ENCODE measurements at regions not wholly inside any gene's neighbourhood (a gene's known extent, or its start where the extent isn't known, plus 50 kb on each side); places are given as distances from the start of the nearest gene placed in this dataset.
"Not testable (repeated sequence)": the region's sequence is repeated elsewhere in the genome, so short reads cannot be mapped to it uniquely, and the experiment has no call there.

DNA sequence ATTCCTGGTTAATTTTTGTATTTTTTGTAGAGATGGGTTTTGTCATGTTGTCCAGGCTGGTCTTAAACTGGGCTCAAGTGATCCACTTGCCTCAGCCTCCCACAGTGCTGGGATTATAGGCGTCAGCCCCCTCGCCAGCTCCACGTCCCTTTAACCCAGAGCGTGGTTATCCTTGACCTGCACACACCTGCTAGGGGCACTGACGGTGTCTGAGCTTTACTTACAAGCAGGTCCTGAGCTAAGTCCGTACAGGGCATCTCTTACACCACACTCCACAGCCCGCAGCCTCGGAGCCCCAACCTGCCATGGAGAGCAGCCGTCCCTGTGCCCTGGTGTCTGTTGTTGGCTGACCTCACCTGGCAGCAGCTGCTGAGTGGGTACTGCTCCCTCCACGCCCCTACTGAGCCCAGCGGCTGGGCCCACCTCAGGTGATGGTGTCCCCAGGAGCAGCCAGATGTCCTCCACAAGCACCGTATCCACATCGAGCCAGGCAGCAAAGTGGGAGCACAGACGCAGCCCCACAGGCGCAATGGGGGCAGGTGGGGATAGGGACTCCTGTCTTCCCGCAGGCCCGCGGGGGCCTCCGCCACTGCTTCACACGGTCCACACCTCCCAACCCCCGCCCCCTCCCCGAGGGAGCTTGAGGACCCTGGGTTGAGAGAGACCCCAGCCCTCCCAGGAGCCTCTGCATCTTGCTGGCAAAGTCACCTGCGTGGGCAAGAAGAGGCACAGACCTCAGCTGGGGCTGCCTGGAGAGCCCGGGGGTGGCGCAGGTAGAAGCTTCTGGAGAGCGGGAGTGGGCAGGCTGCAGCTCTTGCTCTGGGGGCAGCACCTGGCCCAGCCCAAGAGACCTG is 325.4 kb upstream of the SFSWAP start:
- TF ChIP-seq, protein P1, sequence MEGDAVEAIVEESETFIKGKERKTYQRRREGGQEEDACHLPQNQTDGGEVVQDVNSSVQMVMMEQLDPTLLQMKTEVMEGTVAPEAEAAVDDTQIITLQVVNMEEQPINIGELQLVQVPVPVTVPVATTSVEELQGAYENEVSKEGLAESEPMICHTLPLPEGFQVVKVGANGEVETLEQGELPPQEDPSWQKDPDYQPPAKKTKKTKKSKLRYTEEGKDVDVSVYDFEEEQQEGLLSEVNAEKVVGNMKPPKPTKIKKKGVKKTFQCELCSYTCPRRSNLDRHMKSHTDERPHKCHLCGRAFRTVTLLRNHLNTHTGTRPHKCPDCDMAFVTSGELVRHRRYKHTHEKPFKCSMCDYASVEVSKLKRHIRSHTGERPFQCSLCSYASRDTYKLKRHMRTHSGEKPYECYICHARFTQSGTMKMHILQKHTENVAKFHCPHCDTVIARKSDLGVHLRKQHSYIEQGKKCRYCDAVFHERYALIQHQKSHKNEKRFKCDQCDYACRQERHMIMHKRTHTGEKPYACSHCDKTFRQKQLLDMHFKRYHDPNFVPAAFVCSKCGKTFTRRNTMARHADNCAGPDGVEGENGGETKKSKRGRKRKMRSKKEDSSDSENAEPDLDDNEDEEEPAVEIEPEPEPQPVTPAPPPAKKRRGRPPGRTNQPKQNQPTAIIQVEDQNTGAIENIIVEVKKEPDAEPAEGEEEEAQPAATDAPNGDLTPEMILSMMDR (IDR thresholded peaks at IDR 0.05; ENCODE audit: low read depth, low read length, missing control alignments): no peak
- H3K4me3 ChIP-seq (replicated peaks; ENCODE audit: low read depth, low read length): no peak overlapping the region
- no peak for DNase-seq (ENCODE audit: extremely low read depth, low read depth)

DNA sequence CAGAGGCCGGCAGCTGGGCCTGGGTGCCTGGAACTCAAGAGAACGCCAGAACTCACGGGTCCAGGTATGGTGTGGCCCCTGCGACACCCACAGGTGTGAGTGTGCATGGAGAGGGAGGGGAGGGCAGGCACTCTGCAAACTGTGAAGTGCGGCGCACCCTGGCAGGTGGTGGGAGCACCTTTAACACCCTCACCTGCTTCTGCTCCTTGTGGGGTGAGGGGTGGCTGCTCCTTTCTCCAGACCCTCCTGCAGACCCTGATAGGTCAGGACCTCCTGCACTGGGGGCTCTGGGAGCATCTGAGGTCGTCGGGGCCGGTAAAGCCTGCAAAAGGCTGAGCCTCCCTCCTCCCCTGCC is 324.7 kb upstream of the SFSWAP start:
- TF ChIP-seq, protein P1 (IDR thresholded peaks at IDR 0.05; ENCODE audit: low read depth, low read length, missing control alignments): no peak
- no peak for DNase-seq (ENCODE audit: extremely low read depth, low read depth)

DNA sequence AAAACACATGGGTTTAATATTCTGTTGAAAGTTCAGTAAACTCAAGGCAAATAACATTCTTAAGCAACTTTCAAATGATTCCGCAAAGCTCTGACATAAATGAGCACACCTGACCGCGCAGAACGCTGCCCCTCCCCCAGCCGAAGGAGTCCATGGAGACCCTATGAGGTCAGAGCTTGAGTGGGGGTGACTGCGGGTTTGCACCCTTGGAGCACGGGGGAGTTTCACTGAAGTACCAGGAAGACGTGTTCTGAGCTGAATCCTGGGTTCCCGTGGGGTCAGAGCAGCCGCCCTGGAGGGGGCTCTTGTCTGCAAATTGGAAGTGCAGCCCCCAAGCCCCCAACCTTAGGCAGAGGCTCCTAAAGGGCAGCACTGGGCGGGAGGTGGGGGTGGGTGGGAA is 324.1 kb upstream of the SFSWAP start:
- no peak overlapping the region for H3K4me3 ChIP-seq (replicated peaks; ENCODE audit: low read depth, low read length)
- TF ChIP-seq, protein P1 (IDR thresholded peaks at IDR 0.05; ENCODE audit: low read depth, low read length, missing control alignments): no peak
- DNase-seq (ENCODE audit: extremely low read depth, low read depth): no peak

More for the DNA sequence above, 324.7 kb upstream of the SFSWAP start:
- H3K4me3 ChIP-seq (replicated peaks; ENCODE audit: low read depth, low read length): no peak overlapping the region

DNA sequence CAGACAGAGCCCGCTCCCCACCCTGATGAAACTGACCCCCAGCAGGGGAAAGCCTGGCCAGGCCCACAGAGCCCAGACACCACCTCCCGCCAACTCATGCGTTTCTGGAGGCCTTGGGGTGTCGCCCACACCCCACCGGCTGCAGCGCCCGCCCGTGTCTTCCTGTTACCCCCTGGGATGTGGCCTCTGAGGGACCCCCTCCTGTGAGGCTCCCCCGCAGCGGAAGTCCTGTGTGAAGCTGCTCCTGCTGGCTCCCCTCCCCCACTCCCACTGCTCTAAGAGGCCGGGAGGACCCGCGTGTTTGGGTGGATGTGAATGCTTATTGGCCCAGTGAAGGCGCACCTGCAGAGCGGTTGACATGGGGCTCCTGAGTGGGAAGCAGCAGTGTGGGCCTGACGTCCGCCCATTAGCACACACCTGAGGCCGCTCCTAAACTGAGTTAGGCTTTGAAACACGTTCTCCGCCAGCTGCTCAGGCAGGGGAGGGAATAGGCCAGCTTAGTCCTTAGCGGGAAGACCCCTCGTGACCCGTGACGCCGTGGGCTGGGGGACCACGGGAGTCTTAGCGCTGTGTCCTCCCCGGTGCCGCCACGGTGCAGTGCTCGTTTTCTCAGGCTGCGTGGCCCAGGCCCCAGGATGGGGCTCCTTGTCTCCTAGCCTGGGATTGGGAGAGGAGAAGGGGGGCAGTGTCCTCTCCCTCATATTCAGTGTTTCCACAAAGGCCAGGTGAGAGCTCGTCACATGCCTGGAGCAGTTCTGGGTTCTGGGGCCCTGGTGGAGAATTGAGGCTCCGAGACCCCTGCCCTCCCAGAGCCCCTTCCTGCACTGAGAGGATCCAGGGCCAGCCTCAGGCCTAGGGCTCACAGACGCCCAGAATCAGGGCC is 323.4 kb upstream of the SFSWAP start:
- TF ChIP-seq, protein P1 (IDR thresholded peaks at IDR 0.05; ENCODE audit: low read depth, low read length, missing control alignments): no peak
- no peak for DNase-seq (ENCODE audit: extremely low read depth, low read depth)
- H3K4me3 ChIP-seq (replicated peaks; ENCODE audit: low read depth, low read length): no peak overlapping the region

DNA sequence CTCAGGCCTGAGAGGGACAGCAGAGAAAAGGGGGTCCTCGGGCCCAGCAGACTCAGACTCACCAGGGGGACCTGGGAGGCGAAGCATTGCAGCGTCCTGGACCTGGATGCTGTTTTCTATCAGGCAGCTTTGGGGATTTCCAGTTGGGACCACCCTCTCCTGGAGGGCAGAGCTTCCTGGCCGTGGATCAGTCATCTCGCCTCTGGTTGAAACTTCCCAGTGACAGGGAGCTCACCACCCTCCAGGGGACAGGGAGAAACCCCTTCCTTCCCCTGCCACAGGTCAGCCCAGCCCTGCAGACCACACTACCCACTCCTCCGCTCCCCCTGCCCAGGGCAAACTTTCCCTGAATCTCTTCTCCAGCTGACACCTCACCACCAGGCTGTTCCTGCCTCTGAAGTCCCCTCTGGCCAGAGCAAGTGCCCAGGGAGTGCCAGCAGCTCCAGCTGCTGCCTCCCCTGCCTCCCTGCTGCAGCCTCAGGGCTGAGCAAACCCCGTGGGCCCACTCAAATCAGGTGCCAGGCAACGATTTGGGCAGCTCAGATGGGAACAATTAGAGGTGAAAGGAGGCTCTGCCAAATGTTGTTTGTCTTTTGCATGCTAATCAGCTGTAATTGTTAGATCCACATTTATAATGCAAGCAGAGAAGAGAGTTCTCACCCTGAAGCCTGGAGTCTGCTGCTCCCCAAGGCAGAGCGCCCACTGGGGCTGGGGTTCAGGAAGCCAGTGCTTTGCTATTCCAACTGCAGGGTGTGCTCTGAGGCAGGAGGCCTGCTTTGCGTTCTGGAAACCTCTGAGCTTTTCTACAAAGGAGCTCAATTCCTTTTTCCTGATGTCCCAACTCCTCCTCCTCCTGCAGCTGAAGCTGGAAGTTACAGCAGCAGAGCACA is 322.5 kb upstream of the SFSWAP start:
- not testable (repeated sequence) for DNase-seq (ENCODE audit: extremely low read depth, low read depth); H3K4me3 ChIP-seq (replicated peaks; ENCODE audit: low read depth, low read length)

DNA sequence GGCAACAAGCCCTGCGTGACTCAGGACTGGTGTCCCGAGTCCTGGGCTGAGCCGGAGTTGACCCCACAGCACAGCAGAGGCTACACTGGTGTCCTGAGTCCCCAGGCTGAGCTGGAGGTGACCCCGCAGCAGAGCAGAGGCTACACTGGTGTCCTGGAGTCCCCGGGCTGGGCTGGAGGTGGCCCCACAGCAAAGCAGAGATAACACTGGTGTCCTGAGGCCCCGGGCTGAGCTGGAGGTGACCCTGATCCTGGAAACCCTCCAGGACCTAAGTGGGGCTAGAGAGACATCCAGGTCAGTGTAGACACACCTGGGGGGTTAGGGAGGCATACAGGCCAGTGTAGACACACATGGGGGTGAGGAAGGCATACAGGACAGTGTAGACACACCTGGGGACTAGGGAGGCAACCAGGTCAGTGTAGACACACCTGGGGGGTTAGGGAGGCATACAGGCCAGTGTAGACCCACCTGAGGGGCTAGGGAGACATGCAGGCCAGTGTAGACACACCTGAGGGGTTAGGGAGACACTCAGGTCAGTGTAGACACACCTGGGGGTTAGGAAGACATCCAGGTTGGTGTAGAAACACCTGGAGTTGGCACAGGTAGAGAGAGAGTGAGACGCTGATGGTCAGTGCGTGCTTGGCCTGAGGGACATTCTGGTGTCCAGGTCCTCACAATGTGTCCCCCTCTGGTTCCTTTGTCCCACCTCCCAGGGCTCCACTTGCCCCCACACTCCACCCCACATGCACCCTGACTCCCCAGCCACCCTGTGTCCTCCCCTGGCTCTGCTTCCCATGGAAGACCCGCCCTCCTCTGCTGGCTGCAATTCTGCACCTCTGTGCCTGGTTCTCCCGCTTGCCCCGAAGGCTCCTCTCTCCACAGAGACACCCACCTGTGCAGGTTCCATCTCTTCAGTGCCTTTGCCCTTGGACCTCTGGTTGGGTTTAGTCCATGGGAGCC is 321.6 kb upstream of the SFSWAP start:
- DNase-seq (ENCODE audit: extremely low read depth, low read depth): no peak
- no peak overlapping the region for H3K4me3 ChIP-seq (replicated peaks; ENCODE audit: low read depth, low read length)
- TF ChIP-seq, protein P1 (IDR thresholded peaks at IDR 0.05; ENCODE audit: low read depth, low read length, missing control alignments): no peak

All from HFF-Myc (cell line).